Panc1 (cell line): ENCODE measurements at regions not wholly inside any gene's neighbourhood (a gene's known extent, or its start where the extent isn't known, plus 50 kb on each side); places are given as distances from the start of the nearest gene placed in this dataset.

Experiments used
- ATAC-seq: fragments of 200-7000 bp; cut with Tn5 transposase; 2 replicates; pipeline ENCODE4 v1.9.1; 2020; ENCODE audit warnings: mild to moderate bottlenecking, moderate library complexity
- BruUV-seq: library from RNA; stranded (reverse); fragments of 400-500 nt; replicated peaks from 2 replicates; lab custom pipeline; 2021; lab: Mats Ljungman, UMichigan
- CTCF ChIA-PET: fragments of 300-600 bp; sonication (Branson Sonifier 250); formaldehyde crosslinking; loops from one replicate; lab custom pipeline; 2022; ENCODE audit warnings: antibody characterized with exemption; lab: Charles Lee
- POLR2A ChIA-PET: fragments of 300-600 bp; sonication (Branson Sonifier 250); formaldehyde crosslinking; loops from one replicate; lab custom pipeline; 2022; ENCODE audit warnings: antibody characterized with exemption; lab: Charles Lee
- DNase-seq: peaks from one replicate; pipeline ENCODE4 v3.0.0-alpha.2; 2010; ENCODE audit warnings: low read depth, low spot score
- H3K27ac ChIP-seq: 2 replicates; pipeline ENCODE4 v1.5.1; 2011; ENCODE audit warnings: mild to moderate bottlenecking, low read length, inconsistent platforms
- H3K27me3 ChIP-seq: fragments of 200-500 bp; sonication (Bioruptor generic); 2 replicates; pipeline ENCODE4 v1.6.0; 2014; ENCODE audit warnings: low read length, inconsistent platforms; ENCODE audit not compliant: control insufficient read depth, insufficient read depth
- H3K36me3 ChIP-seq: fragments of 200-500 bp; sonication (Bioruptor generic); 2 replicates; pipeline ENCODE4 v1.5.1; 2014; ENCODE audit warnings: inconsistent platforms, mild to moderate bottlenecking, low read length, moderate library complexity; ENCODE audit not compliant: control insufficient read depth, insufficient read depth
- H3K4me1 ChIP-seq: 2 replicates; pipeline ENCODE4 v1.5.1; 2011; ENCODE audit warnings: inconsistent platforms, mild to moderate bottlenecking, low read length, moderate library complexity; ENCODE audit not compliant: control insufficient read depth, insufficient read depth
- H3K4me3 ChIP-seq, 2 experiments: 2 replicates each; pipeline ENCODE4 v1.5.1; 2011 to 2012; ENCODE audit warnings: low read depth in 2 of 2, low read length in 2 of 2, mild to moderate bottlenecking in 2 of 2, inconsistent platforms in 1 of 2, moderate library complexity in 1 of 2
- H3K9me3 ChIP-seq: fragments of 200-500 bp; sonication (Bioruptor generic); 2 replicates; pipeline ENCODE4 v1.5.1; 2014; ENCODE audit warnings: low read depth, mild to moderate bottlenecking, inconsistent platforms, low read length, moderate library complexity; ENCODE audit not compliant: control insufficient read depth, insufficient read depth
- CTCF ChIP-seq: fragments of 450-650 bp; IDR thresholded peaks from 2 replicates; pipeline ENCODE4 v1.5.1; 2017; ENCODE audit warnings: mild to moderate bottlenecking
- POLR2AphosphoS5 ChIP-seq: IDR thresholded peaks from 2 replicates; pipeline ENCODE4 v1.6.1; 2012; ENCODE audit warnings: mild to moderate bottlenecking, low read depth, low read length, moderate library complexity
- SIN3A ChIP-seq: IDR thresholded peaks from 2 replicates; pipeline ENCODE4 v1.6.1; 2012; ENCODE audit warnings: low read depth, mild to moderate bottlenecking, low read length, moderate library complexity, borderline replicate concordance; ENCODE audit not compliant: insufficient read depth
- TCF7L2 ChIP-seq: IDR thresholded peaks from 2 replicates; pipeline ENCODE4 v1.6.1; 2011; ENCODE audit warnings: mild to moderate bottlenecking, low read depth, low read length, inconsistent platforms
- in situ Hi-C: cut with HindIII; loops from 2 replicates; pipeline ENCODE4 v1.10.0; 2016; ENCODE audit warnings: low sequenced_read_pairs, low pct_unique_long_range_greater_than_20kb
- intact Hi-C: fragments of 100-400 bp; cut with micrococcal nuclease; formaldehyde crosslinking; loops from one replicate; pipeline ENCODE4 v1.10.0; 2022; ENCODE audit not compliant: unreplicated experiment
- TF ChIP-seq, protein P1 (sequence below), 2 experiments: IDR thresholded peaks; 2 replicates each; pipeline ENCODE4 v1.6.1; 2011 to 2012; ENCODE audit warnings: low read depth in 2 of 2, control low read depth in 1 of 2, low read length in 1 of 2, mild to moderate bottlenecking in 1 of 2, moderate library complexity in 1 of 2; ENCODE audit not compliant: insufficient read depth in 1 of 2

DNA sequence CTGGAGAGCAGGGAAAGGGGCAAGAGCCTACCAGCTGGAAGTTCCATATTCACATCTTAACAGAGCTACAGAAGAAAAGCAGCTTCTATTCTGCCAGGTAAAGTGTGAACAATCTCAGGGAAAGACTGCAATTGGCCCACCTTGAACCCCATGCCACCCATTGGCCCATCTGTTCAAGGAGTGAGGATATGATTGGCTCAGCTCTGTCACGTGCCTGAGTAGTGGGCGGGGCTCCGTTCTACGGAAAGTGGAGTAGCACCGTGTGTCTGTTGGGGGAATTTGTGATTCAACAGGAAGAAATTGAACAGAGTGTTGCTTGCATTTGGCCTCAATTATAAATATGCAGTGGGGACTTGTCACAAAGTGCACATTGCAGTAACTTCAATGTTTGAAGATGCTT is 81.8 kb downstream of the MINAR1 start:
- TF ChIP-seq CTCF (no peak), POLR2AphosphoS5 (no peak), TCF7L2 (no peak)
- TF ChIP-seq, protein P1, sequence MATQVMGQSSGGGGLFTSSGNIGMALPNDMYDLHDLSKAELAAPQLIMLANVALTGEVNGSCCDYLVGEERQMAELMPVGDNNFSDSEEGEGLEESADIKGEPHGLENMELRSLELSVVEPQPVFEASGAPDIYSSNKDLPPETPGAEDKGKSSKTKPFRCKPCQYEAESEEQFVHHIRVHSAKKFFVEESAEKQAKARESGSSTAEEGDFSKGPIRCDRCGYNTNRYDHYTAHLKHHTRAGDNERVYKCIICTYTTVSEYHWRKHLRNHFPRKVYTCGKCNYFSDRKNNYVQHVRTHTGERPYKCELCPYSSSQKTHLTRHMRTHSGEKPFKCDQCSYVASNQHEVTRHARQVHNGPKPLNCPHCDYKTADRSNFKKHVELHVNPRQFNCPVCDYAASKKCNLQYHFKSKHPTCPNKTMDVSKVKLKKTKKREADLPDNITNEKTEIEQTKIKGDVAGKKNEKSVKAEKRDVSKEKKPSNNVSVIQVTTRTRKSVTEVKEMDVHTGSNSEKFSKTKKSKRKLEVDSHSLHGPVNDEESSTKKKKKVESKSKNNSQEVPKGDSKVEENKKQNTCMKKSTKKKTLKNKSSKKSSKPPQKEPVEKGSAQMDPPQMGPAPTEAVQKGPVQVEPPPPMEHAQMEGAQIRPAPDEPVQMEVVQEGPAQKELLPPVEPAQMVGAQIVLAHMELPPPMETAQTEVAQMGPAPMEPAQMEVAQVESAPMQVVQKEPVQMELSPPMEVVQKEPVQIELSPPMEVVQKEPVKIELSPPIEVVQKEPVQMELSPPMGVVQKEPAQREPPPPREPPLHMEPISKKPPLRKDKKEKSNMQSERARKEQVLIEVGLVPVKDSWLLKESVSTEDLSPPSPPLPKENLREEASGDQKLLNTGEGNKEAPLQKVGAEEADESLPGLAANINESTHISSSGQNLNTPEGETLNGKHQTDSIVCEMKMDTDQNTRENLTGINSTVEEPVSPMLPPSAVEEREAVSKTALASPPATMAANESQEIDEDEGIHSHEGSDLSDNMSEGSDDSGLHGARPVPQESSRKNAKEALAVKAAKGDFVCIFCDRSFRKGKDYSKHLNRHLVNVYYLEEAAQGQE (IDR thresholded peaks at IDR 0.05; ENCODE audit: insufficient read depth in 1 of 2, low read depth in 2 of 2, low read length in 1 of 2): no peak
- Histone ChIP-seq H3K9me3 (no peaks in the 10 kb centered on the region), H3K27ac (no peak overlapping the region), H3K27me3 (peaks cover 14% of the 10 kb centered on the region), H3K36me3 (no peaks in the 10 kb centered on the region), H3K4me1 (no peaks in the 10 kb centered on the region), H3K4me3 (no peak overlapping the region)
- no peak for ATAC-seq
- BruUV-seq: no TSS peak
- intact Hi-C loops (no loop called here), in situ Hi-C loops (no loop called here)
- no peak for DNase-seq
- POLR2A ChIA-PET: no interaction called here
- CTCF ChIA-PET: no interaction called here

- in situ Hi-C loops: no loop called here
- BruUV-seq: no TSS peak
- Histone ChIP-seq H3K4me3 (no peak overlapping the region), H3K36me3 (no peaks in the 10 kb centered on the region), H3K4me1 (no peaks in the 10 kb centered on the region), H3K9me3 (no peaks in the 10 kb centered on the region), H3K27me3 (peaks cover 11% of the 10 kb centered on the region), H3K27ac (no peak overlapping the region)
- ChIA-PET POLR2A (no interaction called here), CTCF (interaction anchor here (0.6 kb wide), 1 partner anchor 420 kb away, joined by 4 read pairs; no protein-coding TSS in a partner anchor)
- no peak for DNase-seq
- ATAC-seq: no peak
- intact Hi-C loops: no loop called here
- TF ChIP-seq CTCF (no peak), SIN3A (no peak), TCF7L2 (no peak), POLR2AphosphoS5 (no peak)
- TF ChIP-seq, protein P1 (IDR thresholded peaks at IDR 0.05; ENCODE audit: insufficient read depth in 1 of 2, low read depth in 2 of 2, low read length in 1 of 2): no peak
Measured at GRCh38 chr15:79515300-79516027, 83.3 kb downstream of the MINAR1 start.
